ENCODE measurements at regions not wholly inside any gene's neighbourhood (a gene's known extent, or its start where the extent isn't known, plus 50 kb on each side); places are given as distances from the start of the nearest gene placed in this dataset.

DNA sequence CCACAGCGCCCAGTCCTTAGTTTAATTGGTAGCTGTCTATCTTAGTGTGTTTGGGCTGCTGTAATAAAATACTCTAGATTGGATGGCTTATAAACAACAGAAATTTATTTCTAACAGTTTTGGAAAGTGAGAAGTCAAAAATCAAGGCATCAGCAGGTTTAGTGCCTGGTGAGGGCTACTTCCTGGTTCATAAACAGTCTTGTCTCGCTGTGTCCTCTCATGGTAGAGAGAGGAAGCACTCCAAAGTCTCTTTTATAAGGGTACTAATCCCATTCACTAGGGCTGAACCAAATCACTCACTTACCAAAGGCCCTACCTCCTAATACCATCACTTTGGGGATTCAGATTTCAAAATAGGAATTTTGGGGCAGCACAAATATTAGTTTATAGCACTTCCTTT, 336.9 kb upstream of the RSPO3 start:
- Histone ChIP-seq H3K4me3 (ENCODE audit: low read depth, low read length) (no peak overlapping the region), H3K27me3 (ENCODE audit: control insufficient read depth, insufficient read depth, low read length) (no peaks in the 10 kb centered on the region), H3K36me3 (ENCODE audit: control insufficient read depth, insufficient read depth, low read length) (no peaks in the 10 kb centered on the region)
- no peak for DNase-seq (ENCODE audit: low read depth)
- TF ChIP-seq, protein P1, sequence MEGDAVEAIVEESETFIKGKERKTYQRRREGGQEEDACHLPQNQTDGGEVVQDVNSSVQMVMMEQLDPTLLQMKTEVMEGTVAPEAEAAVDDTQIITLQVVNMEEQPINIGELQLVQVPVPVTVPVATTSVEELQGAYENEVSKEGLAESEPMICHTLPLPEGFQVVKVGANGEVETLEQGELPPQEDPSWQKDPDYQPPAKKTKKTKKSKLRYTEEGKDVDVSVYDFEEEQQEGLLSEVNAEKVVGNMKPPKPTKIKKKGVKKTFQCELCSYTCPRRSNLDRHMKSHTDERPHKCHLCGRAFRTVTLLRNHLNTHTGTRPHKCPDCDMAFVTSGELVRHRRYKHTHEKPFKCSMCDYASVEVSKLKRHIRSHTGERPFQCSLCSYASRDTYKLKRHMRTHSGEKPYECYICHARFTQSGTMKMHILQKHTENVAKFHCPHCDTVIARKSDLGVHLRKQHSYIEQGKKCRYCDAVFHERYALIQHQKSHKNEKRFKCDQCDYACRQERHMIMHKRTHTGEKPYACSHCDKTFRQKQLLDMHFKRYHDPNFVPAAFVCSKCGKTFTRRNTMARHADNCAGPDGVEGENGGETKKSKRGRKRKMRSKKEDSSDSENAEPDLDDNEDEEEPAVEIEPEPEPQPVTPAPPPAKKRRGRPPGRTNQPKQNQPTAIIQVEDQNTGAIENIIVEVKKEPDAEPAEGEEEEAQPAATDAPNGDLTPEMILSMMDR (IDR thresholded peaks at IDR 0.05; ENCODE audit: insufficient read depth, low read length, poor library complexity, severe bottlenecking), result no peak

DNA sequence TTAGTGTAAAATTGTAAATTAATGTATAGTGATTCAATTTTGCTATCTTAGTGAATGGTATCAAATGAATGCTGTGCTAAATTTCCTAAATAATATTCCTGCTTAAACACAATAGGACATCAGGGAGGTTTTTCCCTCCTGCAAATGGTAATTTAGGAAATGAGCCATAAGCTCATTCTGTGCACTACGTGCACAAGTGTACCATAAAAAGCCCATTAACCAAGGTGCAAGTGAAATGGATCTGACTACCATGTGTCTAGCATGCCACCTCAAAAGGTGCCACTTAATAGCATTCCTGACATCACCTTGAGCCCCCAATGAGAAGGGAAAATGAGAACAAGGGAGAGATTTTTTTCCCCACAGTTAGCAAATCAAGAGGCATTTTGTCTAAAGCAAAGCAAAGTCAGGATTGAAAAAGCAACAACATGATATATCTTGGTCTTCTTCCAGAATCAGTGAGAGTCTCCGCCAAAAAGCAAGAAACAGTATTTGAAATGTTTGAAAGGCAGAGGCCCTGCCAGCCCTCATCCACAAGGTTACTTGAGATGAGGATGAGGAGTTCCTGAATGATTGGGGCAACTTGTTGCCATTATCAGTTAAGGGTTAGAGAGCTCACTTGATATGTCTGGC, 334.2 kb upstream of the RSPO3 start:
- Histone ChIP-seq H3K4me3 (ENCODE audit: low read depth, low read length) (no peak overlapping the region), H3K27me3 (ENCODE audit: control insufficient read depth, insufficient read depth, low read length) (no peaks in the 10 kb centered on the region), H3K36me3 (ENCODE audit: control insufficient read depth, insufficient read depth, low read length) (no peaks in the 10 kb centered on the region)
- TF ChIP-seq, protein P1 (IDR thresholded peaks at IDR 0.05; ENCODE audit: insufficient read depth, low read length, poor library complexity, severe bottlenecking), result no peak
- DNase-seq (ENCODE audit: low read depth), result no peak

DNA sequence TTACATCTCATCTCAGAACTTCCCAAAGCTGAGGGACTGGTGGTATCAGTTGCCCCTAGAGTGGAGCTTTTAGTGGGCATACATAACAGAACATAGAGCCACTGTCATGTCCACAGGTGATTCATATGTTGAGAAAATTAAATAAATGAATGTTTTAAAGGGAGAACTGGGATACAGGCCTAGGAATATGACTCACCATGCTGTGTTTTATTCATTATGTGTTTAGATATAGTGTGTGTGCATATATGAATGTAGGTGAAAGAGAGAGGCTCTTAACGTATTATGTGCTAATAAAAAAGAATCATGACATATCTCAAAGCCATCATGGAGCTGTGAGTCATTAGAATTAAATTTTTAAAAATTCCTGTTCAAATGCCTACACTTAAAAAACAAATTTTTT, 332.2 kb upstream of the RSPO3 start:
- Histone ChIP-seq H3K4me3 (ENCODE audit: low read depth, low read length) (no peak overlapping the region), H3K27me3 (ENCODE audit: control insufficient read depth, insufficient read depth, low read length) (no peaks in the 10 kb centered on the region), H3K36me3 (ENCODE audit: control insufficient read depth, insufficient read depth, low read length) (no peaks in the 10 kb centered on the region)
- DNase-seq (ENCODE audit: low read depth), result no peak
- TF ChIP-seq, protein P1 (IDR thresholded peaks at IDR 0.05; ENCODE audit: insufficient read depth, low read length, poor library complexity, severe bottlenecking), result no peak

DNA sequence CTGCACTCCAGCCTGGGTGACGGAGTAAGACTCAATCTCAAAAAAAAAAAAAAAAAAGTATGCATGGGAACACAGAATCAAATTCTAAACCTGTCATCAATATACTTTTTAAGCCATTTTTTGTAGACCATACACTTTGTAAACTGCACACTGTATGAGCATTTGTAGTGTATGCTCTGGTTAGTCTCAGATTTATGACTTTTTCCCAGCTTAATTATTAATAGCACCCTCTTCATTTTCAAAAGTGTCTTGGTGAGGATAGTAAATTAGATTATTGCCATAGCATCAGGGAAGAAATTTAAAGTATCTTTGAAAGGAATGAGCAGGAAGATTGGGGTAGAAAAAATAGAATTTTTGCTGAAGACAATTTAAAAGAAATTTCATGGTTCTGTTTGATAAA, 330.8 kb upstream of the RSPO3 start:
- TF ChIP-seq, protein P1 (IDR thresholded peaks at IDR 0.05; ENCODE audit: insufficient read depth, low read length, poor library complexity, severe bottlenecking), result no peak
- H3K27me3 ChIP-seq (ENCODE audit: control insufficient read depth, insufficient read depth, low read length), result no peaks in the 10 kb centered on the region
- no peak for DNase-seq (ENCODE audit: low read depth)
- no peak overlapping the region for H3K4me3 ChIP-seq (ENCODE audit: low read depth, low read length)
- no peaks in the 10 kb centered on the region for H3K36me3 ChIP-seq (ENCODE audit: control insufficient read depth, insufficient read depth, low read length)

DNA sequence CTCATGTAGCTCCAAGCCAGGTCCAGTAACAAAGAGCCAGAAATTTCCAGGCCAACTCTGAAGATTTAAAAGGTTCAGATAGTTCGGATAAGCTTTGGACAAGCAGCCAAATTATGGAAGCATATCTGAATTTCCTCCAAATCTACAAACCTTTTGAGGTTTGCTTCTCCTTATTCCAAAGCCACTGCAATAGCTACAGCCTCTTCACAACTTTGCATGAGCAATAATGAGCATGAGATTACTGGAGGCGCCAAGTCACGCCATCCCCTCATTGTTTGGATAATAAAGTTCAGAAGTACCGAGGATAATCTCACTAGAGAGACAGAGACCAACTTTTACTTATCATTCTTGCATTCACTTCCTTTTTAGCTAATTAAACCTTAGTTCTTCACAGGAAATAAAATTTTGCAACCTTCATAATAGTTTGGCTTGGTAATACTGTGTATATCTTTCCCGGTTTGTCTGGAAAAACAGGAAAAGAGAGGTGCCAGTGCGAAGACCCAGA, 329.6 kb upstream of the RSPO3 start:
- H3K4me3 ChIP-seq (ENCODE audit: low read depth, low read length), result no peak overlapping the region
- no peak for DNase-seq (ENCODE audit: low read depth)
- TF ChIP-seq, protein P1 (IDR thresholded peaks at IDR 0.05; ENCODE audit: insufficient read depth, low read length, poor library complexity, severe bottlenecking), result no peak
- H3K36me3 ChIP-seq (ENCODE audit: control insufficient read depth, insufficient read depth, low read length), result no peaks in the 10 kb centered on the region
- no peaks in the 10 kb centered on the region for H3K27me3 ChIP-seq (ENCODE audit: control insufficient read depth, insufficient read depth, low read length)

All from kidney epithelial cell (primary cell).